ENCODE measurements at regions not wholly inside any gene's neighbourhood (a gene's known extent, or its start where the extent isn't known, plus 50 kb on each side); places are given as distances from the start of the nearest gene placed in this dataset.

DNA sequence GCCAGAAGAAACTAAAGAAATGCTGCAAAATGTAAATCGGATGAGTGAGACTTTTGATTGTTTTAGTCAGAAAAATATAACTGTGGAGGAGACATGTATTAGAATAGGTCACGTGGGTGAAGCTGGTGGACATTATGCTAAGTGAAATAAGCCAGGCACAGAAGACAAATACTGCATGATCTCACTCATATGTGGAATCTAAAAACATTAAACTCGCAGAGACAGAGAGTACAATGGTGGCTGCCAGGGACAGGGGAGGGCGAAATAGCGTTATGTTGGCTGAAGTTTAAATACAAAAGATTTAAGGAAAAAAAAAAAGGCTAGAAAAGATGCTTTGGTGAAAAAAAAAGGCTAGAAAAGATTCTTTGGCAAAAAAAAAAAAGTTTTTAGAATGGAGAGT is 63.5 kb upstream of the HDDC2 start:
- Histone ChIP-seq H2BK5ac (ENCODE audit: low read depth, low read length, poor library complexity, severe bottlenecking) (no peak overlapping the region), H4K91ac (ENCODE audit: insufficient read depth, low read depth, low read length) (no peak overlapping the region), H3K36me3 (ENCODE audit: control insufficient read depth, insufficient read depth, low read length) (no peaks in the 10 kb centered on the region), H3K56ac (ENCODE audit: extremely low read depth, insufficient read depth, low read length) (no peak overlapping the region), H4K8ac (ENCODE audit: low read depth in 2 of 2, low read length in 2 of 2) (no peak overlapping the region), H3K4ac (ENCODE audit: low read depth, low read length) (no peak overlapping the region), H3K27ac (ENCODE audit: insufficient read depth, low read length) (no peak overlapping the region), H3K23ac (ENCODE audit: low read depth, low read length) (no peak overlapping the region), H3K18ac (ENCODE audit: low read depth, low read length) (no peak overlapping the region), H3K4me3 (ENCODE audit: insufficient read depth, low read depth, low read length) (no peak overlapping the region), H2AFZ (replicated peaks; ENCODE audit: low read length, poor library complexity) (no peak overlapping the region), H3K9ac (ENCODE audit: low read depth, low read length) (no peak overlapping the region), H4K20me1 (ENCODE audit: insufficient read depth, low read length) (no peaks in the 10 kb centered on the region), H2BK120ac (ENCODE audit: low read depth, low read length) (no peak overlapping the region), H3K9me1 (ENCODE audit: insufficient read depth, low read length) (no peaks in the 10 kb centered on the region), H2BK20ac (ENCODE audit: low read depth, low read length) (no peak overlapping the region), H3K4me2 (ENCODE audit: low read depth, low read length) (no peak overlapping the region), H2BK15ac (ENCODE audit: low read depth, low read length) (no peak overlapping the region), H3K14ac (replicated peaks; ENCODE audit: low read depth, low read length) (no peak overlapping the region), H3K4me1 (ENCODE audit: control insufficient read depth, insufficient read depth, low read length) (peaks cover 2% of the 10 kb centered on the region; the same call in 1 of the 2 replicates), H3K27me3 (ENCODE audit: control insufficient read depth, insufficient read depth, low read length) (peaks cover 28% of the 10 kb centered on the region), H2AK5ac (ENCODE audit: low read depth, low read length) (no peak overlapping the region), H4K5ac (ENCODE audit: low read depth, low read length) (no peak overlapping the region), H3K9me3 (ENCODE audit: control insufficient read depth, insufficient read depth, low read length) (no peaks in the 10 kb centered on the region), H3K79me1 (ENCODE audit: low read depth in 1 of 2, low read length in 2 of 2) (no peaks in the 10 kb centered on the region), H2AK9ac (replicated peaks; ENCODE audit: low read depth, low read length, poor library complexity) (no peak overlapping the region)
- ChIA-PET CTCF (no interaction called here), POLR2A (ENCODE audit: unreplicated experiment) (no interaction called here)
- no peak for ATAC-seq (ENCODE audit: low read depth)
- 63% methylated on average over 3 of the region's 5 CpGs; no CpG with 5 or more reads in 1 of the 2 experiments for WGBS, 2 experiments (ENCODE audit: extremely low coverage in 2 of 2, insufficient read length in 1 of 2)
- no peak for TF ChIP-seq BHLHE40 (IDR thresholded peaks at IDR 0.05; ENCODE audit: low read depth, low read length)
- no peak for TF ChIP-seq SMC3 (IDR thresholded peaks at IDR 0.05; ENCODE audit: low read depth, low read length)
- TF ChIP-seq NFE2L2 (IDR thresholded peaks at IDR 0.05; ENCODE audit: low read depth, low read length): no peak
- intact Hi-C loops (cut with micrococcal nuclease) (no loop called here), in situ Hi-C loops (cut with MboI; ENCODE audit: low sequenced_read_pairs) (no loop called here), dilution Hi-C loops (cut with HindIII; ENCODE audit: low sequenced_read_pairs, unreplicated experiment) (no loop called here)
- BruUV-seq (replicated peaks): no TSS peak
- no peak for DNase-seq
